ENCODE measurements at regions not wholly inside any gene's neighbourhood (a gene's known extent, or its start where the extent isn't known, plus 50 kb on each side); places are given as distances from the start of the nearest gene placed in this dataset.
"Not testable (repeated sequence)": the region's sequence is repeated elsewhere in the genome, so short reads cannot be mapped to it uniquely, and the experiment has no call there.

GRCh38 chr16:29197494-29198100 is 208.9 kb downstream of the NPIPB11 start:
- not testable (repeated sequence) for DNase-seq

GRCh38 chr16:29196746-29197145 is 209.8 kb downstream of the NPIPB11 start:
- DNase-seq = not testable (repeated sequence)

GRCh38 chr16:29195116-29195872 is 210.4 kb downstream of the LAT start:
- DNase-seq = not testable (repeated sequence)

- not testable (repeated sequence) for DNase-seq
Measured at GRCh38 chr16:29194185-29194844, 209.5 kb downstream of the LAT start.

- DNase-seq = not testable (repeated sequence)
Measured at GRCh38 chr16:29193634-29194033, 208.8 kb downstream of the LAT start.

- not testable (repeated sequence) for DNase-seq
Measured at GRCh38 chr16:29193248-29193574, 208.4 kb downstream of the LAT start.

- DNase-seq = no peak
Measured at GRCh38 chr16:29192329-29193247, 207.7 kb downstream of the LAT start.

GRCh38 chr16:29191636-29192180 is 206.9 kb downstream of the LAT start:
- DNase-seq = not testable (repeated sequence)

- DNase-seq = not testable (repeated sequence)
Measured at GRCh38 chr16:29190553-29191431, 205.9 kb downstream of the LAT start.

GRCh38 chr16:29188806-29189205 is 204.0 kb downstream of the LAT start:
- DNase-seq = not testable (repeated sequence)

GRCh38 chr16:29186306-29187220 is 201.7 kb downstream of the LAT start:
- DNase-seq = not testable (repeated sequence)

- DNase-seq = not testable (repeated sequence)
Measured at GRCh38 chr16:29185872-29186271, 201.0 kb downstream of the LAT start.

- not testable (repeated sequence) for DNase-seq
Measured at GRCh38 chr16:29184738-29185438, 200.0 kb downstream of the LAT start.

- not testable (repeated sequence) for DNase-seq
Measured at GRCh38 chr16:29182940-29183868, 198.4 kb downstream of the LAT start.

GRCh38 chr16:29182501-29182900 is 197.6 kb downstream of the LAT start:
- no peak for DNase-seq

- DNase-seq = not testable (repeated sequence)
Measured at GRCh38 chr16:29181921-29182411, 197.1 kb downstream of the LAT start.

- DNase-seq = not testable (repeated sequence)
Measured at GRCh38 chr16:29181254-29181780, 196.5 kb downstream of the LAT start.

GRCh38 chr16:29180206-29180600 is 195.4 kb downstream of the LAT start:
- not testable (repeated sequence) for DNase-seq

All from T1000 (cell line).